Astrocyte (in vitro differentiated cells and primary cell): ENCODE measurements at regions not wholly inside any gene's neighbourhood (a gene's known extent, or its start where the extent isn't known, plus 50 kb on each side); places are given as distances from the start of the nearest gene placed in this dataset.

Experiments used
- DNase-seq: peaks from one replicate; pipeline ENCODE4 v3.0.0-alpha.2; 2010; ENCODE audit warnings: low read depth
- FAIRE-seq: peaks from 2 replicates; lab custom pipeline; 2011; peaks lifted over from hg19 to GRCh38; lab: Jason Lieb, UNC
- H2AFZ ChIP-seq: 2 replicates; pipeline ENCODE4 v1.6.0; 2012; ENCODE audit warnings: low read depth, low read length, inconsistent platforms
- H3K27ac ChIP-seq: 2 replicates; pipeline ENCODE4 v1.5.1; 2011; ENCODE audit warnings: low read depth, low read length, inconsistent platforms
- H3K27me3 ChIP-seq: 2 replicates; pipeline ENCODE4 v1.6.0; 2011; ENCODE audit warnings: low read length, inconsistent platforms; ENCODE audit not compliant: insufficient read depth
- H3K36me3 ChIP-seq: 2 replicates; pipeline ENCODE4 v1.5.1; 2011; ENCODE audit warnings: low read length, inconsistent platforms; ENCODE audit not compliant: insufficient read depth
- H3K4me1 ChIP-seq: 2 replicates; pipeline ENCODE4 v1.5.1; 2011; ENCODE audit warnings: low read length, inconsistent platforms; ENCODE audit not compliant: insufficient read depth
- H3K4me2 ChIP-seq: 2 replicates; pipeline ENCODE4 v1.6.0; 2012; ENCODE audit warnings: low read length, inconsistent platforms
- H3K4me3 ChIP-seq: 2 replicates; pipeline ENCODE4 v1.5.1; 2011; ENCODE audit warnings: low read depth, mild to moderate bottlenecking, low read length, inconsistent platforms; ENCODE audit not compliant: insufficient read depth
- H3K79me2 ChIP-seq: 2 replicates; pipeline ENCODE4 v1.6.0; 2012; ENCODE audit warnings: mild to moderate bottlenecking, low read length, inconsistent platforms; ENCODE audit not compliant: insufficient read depth
- H3K9ac ChIP-seq: 2 replicates; pipeline ENCODE4 v1.6.0; 2012; ENCODE audit warnings: mild to moderate bottlenecking, low read length, inconsistent platforms
- H3K9me3 ChIP-seq: 2 replicates; pipeline ENCODE4 v1.5.1; 2012; ENCODE audit warnings: low read depth, mild to moderate bottlenecking, low read length, inconsistent platforms; ENCODE audit not compliant: insufficient read depth
- H4K20me1 ChIP-seq: 2 replicates; pipeline ENCODE4 v1.6.0; 2012; ENCODE audit warnings: low read length, inconsistent platforms; ENCODE audit not compliant: insufficient read depth
- H3K27ac Mint-ChIP-seq: one replicate; pipeline ENCODE4 v1.8.0; 2021; ENCODE audit warnings: mild to moderate bottlenecking, mixed read lengths; ENCODE audit not compliant: unreplicated experiment
- H3K27me3 Mint-ChIP-seq: one replicate; pipeline ENCODE4 v1.8.0; 2021; ENCODE audit warnings: low read depth, mixed read lengths; ENCODE audit not compliant: unreplicated experiment
- H3K36me3 Mint-ChIP-seq: one replicate; pipeline ENCODE4 v1.8.0; 2021; ENCODE audit warnings: low read depth, mixed read lengths; ENCODE audit not compliant: unreplicated experiment
- H3K4me1 Mint-ChIP-seq: one replicate; pipeline ENCODE4 v1.8.0; 2021; ENCODE audit warnings: low read depth, mixed read lengths; ENCODE audit not compliant: unreplicated experiment
- H3K4me3 Mint-ChIP-seq: one replicate; pipeline ENCODE4 v1.8.0; 2021; ENCODE audit warnings: mild to moderate bottlenecking, moderate library complexity, mixed read lengths; ENCODE audit not compliant: unreplicated experiment
- H3K9me3 Mint-ChIP-seq: one replicate; pipeline ENCODE4 v1.8.0; 2021; ENCODE audit warnings: mild to moderate bottlenecking, mixed read lengths; ENCODE audit not compliant: unreplicated experiment
- EZH2 ChIP-seq: IDR thresholded peaks from 2 replicates; pipeline ENCODE4 v1.6.1; 2012; ENCODE audit warnings: mild to moderate bottlenecking, low read length, inconsistent platforms; ENCODE audit not compliant: insufficient read depth
- TF ChIP-seq, protein P1 (sequence below): IDR thresholded peaks from 2 replicates; pipeline ENCODE4 v1.5.1; 2011; ENCODE audit warnings: low read depth, mild to moderate bottlenecking, inconsistent platforms, low read length, moderate library complexity; ENCODE audit not compliant: insufficient read depth

- Histone ChIP-seq H3K36me3 (no peaks in the 10 kb centered on the region), H3K9me3 (no peaks in the 10 kb centered on the region), H3K27me3 (peaks cover 17% of the 10 kb centered on the region), H3K4me1 (no peaks in the 10 kb centered on the region), H3K27ac (no peak overlapping the region), H2AFZ (no peak overlapping the region), H3K4me3 (no peak overlapping the region), H3K4me2 (no peak overlapping the region), H4K20me1 (no peaks in the 10 kb centered on the region), H3K79me2 (no peaks in the 10 kb centered on the region), H3K9ac (no peak overlapping the region)
- Mint-ChIP-seq H3K4me3 (no peak overlapping the region), H3K27ac (no peak overlapping the region), H3K4me1 (no peaks in the 10 kb centered on the region), H3K27me3 (peaks cover 38% of the 10 kb centered on the region), H3K36me3 (no peaks in the 10 kb centered on the region), H3K9me3 (peaks cover 3% of the 10 kb centered on the region)
- no peak for DNase-seq
- TF ChIP-seq, protein P1, sequence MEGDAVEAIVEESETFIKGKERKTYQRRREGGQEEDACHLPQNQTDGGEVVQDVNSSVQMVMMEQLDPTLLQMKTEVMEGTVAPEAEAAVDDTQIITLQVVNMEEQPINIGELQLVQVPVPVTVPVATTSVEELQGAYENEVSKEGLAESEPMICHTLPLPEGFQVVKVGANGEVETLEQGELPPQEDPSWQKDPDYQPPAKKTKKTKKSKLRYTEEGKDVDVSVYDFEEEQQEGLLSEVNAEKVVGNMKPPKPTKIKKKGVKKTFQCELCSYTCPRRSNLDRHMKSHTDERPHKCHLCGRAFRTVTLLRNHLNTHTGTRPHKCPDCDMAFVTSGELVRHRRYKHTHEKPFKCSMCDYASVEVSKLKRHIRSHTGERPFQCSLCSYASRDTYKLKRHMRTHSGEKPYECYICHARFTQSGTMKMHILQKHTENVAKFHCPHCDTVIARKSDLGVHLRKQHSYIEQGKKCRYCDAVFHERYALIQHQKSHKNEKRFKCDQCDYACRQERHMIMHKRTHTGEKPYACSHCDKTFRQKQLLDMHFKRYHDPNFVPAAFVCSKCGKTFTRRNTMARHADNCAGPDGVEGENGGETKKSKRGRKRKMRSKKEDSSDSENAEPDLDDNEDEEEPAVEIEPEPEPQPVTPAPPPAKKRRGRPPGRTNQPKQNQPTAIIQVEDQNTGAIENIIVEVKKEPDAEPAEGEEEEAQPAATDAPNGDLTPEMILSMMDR, result no peak
- no peak for TF ChIP-seq EZH2
- no peak for FAIRE-seq
Measured at GRCh38 chr5:133756756-133757155, 144.4 kb upstream of the FSTL4 start.

DNA sequence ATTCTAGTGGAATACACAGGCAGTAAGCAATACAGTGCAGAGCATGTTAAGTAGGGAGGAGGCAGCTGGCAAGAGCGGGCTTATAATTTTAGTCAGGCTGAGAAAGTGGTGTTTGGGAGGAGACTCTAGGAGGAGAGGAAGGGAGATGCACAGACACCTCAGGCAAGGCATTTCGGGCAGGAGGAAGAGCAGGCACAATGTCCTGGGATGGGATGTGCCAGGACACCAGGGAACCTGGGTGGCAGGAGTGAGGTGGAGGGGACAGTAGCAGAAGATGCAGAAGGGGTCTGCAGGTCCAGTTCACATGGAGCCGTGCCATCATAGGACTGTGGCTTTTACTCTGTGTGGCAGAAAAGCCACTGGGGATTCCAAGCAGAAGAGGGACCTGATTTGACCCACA is 143.7 kb upstream of the FSTL4 start:
- H3K36me3 ChIP-seq, result no peaks in the 10 kb centered on the region
- no peaks in the 10 kb centered on the region for H3K9me3 ChIP-seq
- H3K79me2 ChIP-seq, result no peaks in the 10 kb centered on the region
- no peak overlapping the region for H3K27ac ChIP-seq
- DNase-seq (no peak), FAIRE-seq (no peak)
- no peak overlapping the region for H3K9ac ChIP-seq
- no peaks in the 10 kb centered on the region for H4K20me1 ChIP-seq
- H3K4me3 ChIP-seq, result no peak overlapping the region
- Mint-ChIP-seq H3K9me3 (peaks cover 3% of the 10 kb centered on the region), H3K36me3 (no peaks in the 10 kb centered on the region), H3K27me3 (peaks cover 39% of the 10 kb centered on the region), H3K4me1 (no peaks in the 10 kb centered on the region), H3K27ac (no peak overlapping the region), H3K4me3 (no peak overlapping the region)
- TF ChIP-seq, protein P1, result no peak
- TF ChIP-seq EZH2, result no peak
- H3K27me3 ChIP-seq, result peaks cover 17% of the 10 kb centered on the region
- no peak overlapping the region for H3K4me2 ChIP-seq
- no peaks in the 10 kb centered on the region for H3K4me1 ChIP-seq
- no peak overlapping the region for H2AFZ ChIP-seq

GRCh38 chr5:133754575-133755169 is 142.3 kb upstream of the FSTL4 start:
- H4K20me1 ChIP-seq, result no peaks in the 10 kb centered on the region
- H3K9me3 ChIP-seq, result no peaks in the 10 kb centered on the region
- no peak overlapping the region for H3K4me2 ChIP-seq
- no peak overlapping the region for H3K27ac Mint-ChIP-seq
- DNase-seq, result peak; percentile 4
- no peaks in the 10 kb centered on the region for H3K4me1 Mint-ChIP-seq
- no peaks in the 10 kb centered on the region for H3K79me2 ChIP-seq
- H3K27ac ChIP-seq, result no peak overlapping the region
- no peak overlapping the region for H3K9ac ChIP-seq
- H3K4me3 Mint-ChIP-seq, result no peak overlapping the region
- H2AFZ ChIP-seq, result no peak overlapping the region
- no peaks in the 10 kb centered on the region for H3K36me3 ChIP-seq
- H3K36me3 Mint-ChIP-seq, result no peaks in the 10 kb centered on the region
- TF ChIP-seq EZH2, result no peak
- TF ChIP-seq, protein P1, result peak; percentile 49
- H3K9me3 Mint-ChIP-seq, result peaks cover 3% of the 10 kb centered on the region
- FAIRE-seq, result no peak
- peaks cover 17% of the 10 kb centered on the region for H3K27me3 ChIP-seq
- H3K4me1 ChIP-seq, result no peaks in the 10 kb centered on the region
- peaks cover 47% of the 10 kb centered on the region for H3K27me3 Mint-ChIP-seq
- no peak overlapping the region for H3K4me3 ChIP-seq
